ENCODE measurements at regions not wholly inside any gene's neighbourhood (a gene's known extent, or its start where the extent isn't known, plus 50 kb on each side); places are given as distances from the start of the nearest gene placed in this dataset.

- DNase-seq (ENCODE audit: low read depth in 2 of 2): no peak
- TF ChIP-seq EZH2 (IDR thresholded peaks at IDR 0.05; ENCODE audit: low read length, missing control alignments) (no peak), CTCF (conservative IDR thresholded peaks at IDR 0.05 in 1 of 2, IDR thresholded peaks at IDR 0.05 in 1 of 2; ENCODE audit: low read depth in 1 of 2, low read length in 2 of 2) (no peak)
- no peak overlapping the region for H3K27ac ChIP-seq (ENCODE audit: insufficient read depth, low read length)
- H3K79me2 ChIP-seq (ENCODE audit: control insufficient read depth, insufficient read depth, low read length): no peaks in the 10 kb centered on the region
- no peak overlapping the region for H3K9ac ChIP-seq (ENCODE audit: insufficient read depth, low read length)
- H4K20me1 ChIP-seq (ENCODE audit: control insufficient read depth, extremely low read depth, insufficient read depth, low read length): no peaks in the 10 kb centered on the region
- no peaks in the 10 kb centered on the region for H3K4me1 ChIP-seq (ENCODE audit: control insufficient read depth, extremely low read depth, insufficient read depth, low read length)
- no peaks in the 10 kb centered on the region for H3K9me3 ChIP-seq (ENCODE audit: control insufficient read depth, insufficient read depth, low read depth, low read length)
- no peaks in the 10 kb centered on the region for H3K36me3 ChIP-seq (ENCODE audit: control insufficient read depth, insufficient read depth, low read length)
- no peak overlapping the region for H3K4me2 ChIP-seq (ENCODE audit: extremely low read depth, insufficient read depth, low read length)
- H3K27me3 ChIP-seq (ENCODE audit: control insufficient read depth, insufficient read depth, low read length): no peaks in the 10 kb centered on the region
- no peak overlapping the region for H3K4me3 ChIP-seq (replicated peaks in 1 of 4; ENCODE audit: control extremely low read depth in 1 of 4, insufficient read depth in 1 of 4, low read depth in 3 of 4, low read length in 4 of 4)
- no peak overlapping the region for H2AFZ ChIP-seq (ENCODE audit: low read length)
These were observed 153.6 kb upstream of the PITRM1 start for GRCh38 chr10:3325954-3326750.

- Histone ChIP-seq H3K27ac (ENCODE audit: insufficient read depth, low read length) (no peak overlapping the region), H3K9me3 (ENCODE audit: control insufficient read depth, insufficient read depth, low read depth, low read length) (no peaks in the 10 kb centered on the region), H2AFZ (ENCODE audit: low read length) (no peak overlapping the region), H4K20me1 (ENCODE audit: control insufficient read depth, extremely low read depth, insufficient read depth, low read length) (no peaks in the 10 kb centered on the region), H3K4me1 (ENCODE audit: control insufficient read depth, extremely low read depth, insufficient read depth, low read length) (no peaks in the 10 kb centered on the region), H3K27me3 (ENCODE audit: control insufficient read depth, insufficient read depth, low read length) (no peaks in the 10 kb centered on the region), H3K36me3 (ENCODE audit: control insufficient read depth, insufficient read depth, low read length) (no peaks in the 10 kb centered on the region), H3K79me2 (ENCODE audit: control insufficient read depth, insufficient read depth, low read length) (no peaks in the 10 kb centered on the region), H3K4me2 (ENCODE audit: extremely low read depth, insufficient read depth, low read length) (no peak overlapping the region), H3K9ac (ENCODE audit: insufficient read depth, low read length) (no peak overlapping the region), H3K4me3 (replicated peaks in 1 of 4; ENCODE audit: control extremely low read depth in 1 of 4, insufficient read depth in 1 of 4, low read depth in 3 of 4, low read length in 4 of 4) (no peak overlapping the region)
- TF ChIP-seq EZH2 (IDR thresholded peaks at IDR 0.05; ENCODE audit: low read length, missing control alignments): no peak
- no peak for TF ChIP-seq CTCF (conservative IDR thresholded peaks at IDR 0.05 in 1 of 2, IDR thresholded peaks at IDR 0.05 in 1 of 2; ENCODE audit: low read depth in 1 of 2, low read length in 2 of 2)
- no peak for DNase-seq (ENCODE audit: low read depth in 2 of 2)
These were observed 152.0 kb upstream of the PITRM1 start for GRCh38 chr10:3324612-3325038.

- Histone ChIP-seq H3K27me3 (ENCODE audit: control insufficient read depth, insufficient read depth, low read length) (no peaks in the 10 kb centered on the region), H3K27ac (ENCODE audit: insufficient read depth, low read length) (no peak overlapping the region), H3K4me1 (ENCODE audit: control insufficient read depth, extremely low read depth, insufficient read depth, low read length) (no peaks in the 10 kb centered on the region), H3K36me3 (ENCODE audit: control insufficient read depth, insufficient read depth, low read length) (no peaks in the 10 kb centered on the region), H3K79me2 (ENCODE audit: control insufficient read depth, insufficient read depth, low read length) (no peaks in the 10 kb centered on the region), H3K9me3 (ENCODE audit: control insufficient read depth, insufficient read depth, low read depth, low read length) (no peaks in the 10 kb centered on the region), H2AFZ (ENCODE audit: low read length) (no peak overlapping the region), H4K20me1 (ENCODE audit: control insufficient read depth, extremely low read depth, insufficient read depth, low read length) (no peaks in the 10 kb centered on the region), H3K4me2 (ENCODE audit: extremely low read depth, insufficient read depth, low read length) (no peak overlapping the region), H3K9ac (ENCODE audit: insufficient read depth, low read length) (no peak overlapping the region), H3K4me3 (replicated peaks in 1 of 4; ENCODE audit: control extremely low read depth in 1 of 4, insufficient read depth in 1 of 4, low read depth in 3 of 4, low read length in 4 of 4) (no peak overlapping the region)
- no peak for TF ChIP-seq EZH2 (IDR thresholded peaks at IDR 0.05; ENCODE audit: low read length, missing control alignments)
- no peak for TF ChIP-seq CTCF (conservative IDR thresholded peaks at IDR 0.05 in 1 of 2, IDR thresholded peaks at IDR 0.05 in 1 of 2; ENCODE audit: low read depth in 1 of 2, low read length in 2 of 2)
- DNase-seq (ENCODE audit: low read depth in 2 of 2): peak in 1 of 2 donors; percentile 64
These were observed 151.4 kb upstream of the PITRM1 start for GRCh38 chr10:3323865-3324498.
